SK-N-MC (cell line): ENCODE measurements at regions not wholly inside any gene's neighbourhood (a gene's known extent, or its start where the extent isn't known, plus 50 kb on each side); places are given as distances from the start of the nearest gene placed in this dataset.

Experiments used
- DNase-seq: peaks from one replicate; pipeline ENCODE4 v3.0.0-alpha.2; 2011; ENCODE audit warnings: low read depth, low spot score
- H3K27ac ChIP-seq: fragments of 200-600 bp; sonication (generic); 2 replicates; pipeline ENCODE4 v1.5.1; 2016; ENCODE audit warnings: mixed run types
- H3K36me3 ChIP-seq: fragments of 200-600 bp; sonication (generic); 2 replicates; pipeline ENCODE4 v1.6.1; 2017; ENCODE audit warnings: antibody characterized with exemption, low read length, mixed read lengths; ENCODE audit not compliant: insufficient read depth
- H3K4me3 ChIP-seq: fragments of 200-600 bp; sonication (generic); 2 replicates; pipeline ENCODE4 v1.5.1; 2016
- H3K9ac ChIP-seq: fragments of 200-600 bp; sonication (generic); 2 replicates; pipeline ENCODE4 v1.8.0; 2017; ENCODE audit warnings: mixed run types, mixed read lengths; ENCODE audit not compliant: insufficient read length
- H3K9me3 ChIP-seq: fragments of 200-600 bp; sonication (generic); 2 replicates; pipeline ENCODE4 v1.6.1; 2017; ENCODE audit warnings: low read depth, mild to moderate bottlenecking, antibody characterized with exemption, low read length, moderate library complexity, mixed read lengths
- EZH2 ChIP-seq: fragments of 200-600 bp; sonication (generic); IDR thresholded peaks from one replicate; pipeline ENCODE4 v1.6.1; 2017; ENCODE audit warnings: antibody characterized with exemption
- FOXP2 ChIP-seq: optimal IDR thresholded peaks from 2 replicates; pipeline ENCODE3; 2011; ENCODE audit warnings: mild to moderate bottlenecking, moderate library complexity; ENCODE audit not compliant: insufficient read depth; ENCODE audit errors: extremely low read length, control extremely low read depth
- POLR2AphosphoS5 ChIP-seq: IDR thresholded peaks from 2 replicates; pipeline ENCODE4 v1.6.1; 2012; ENCODE audit warnings: mild to moderate bottlenecking, low read depth, low read length, borderline replicate concordance

DNA sequence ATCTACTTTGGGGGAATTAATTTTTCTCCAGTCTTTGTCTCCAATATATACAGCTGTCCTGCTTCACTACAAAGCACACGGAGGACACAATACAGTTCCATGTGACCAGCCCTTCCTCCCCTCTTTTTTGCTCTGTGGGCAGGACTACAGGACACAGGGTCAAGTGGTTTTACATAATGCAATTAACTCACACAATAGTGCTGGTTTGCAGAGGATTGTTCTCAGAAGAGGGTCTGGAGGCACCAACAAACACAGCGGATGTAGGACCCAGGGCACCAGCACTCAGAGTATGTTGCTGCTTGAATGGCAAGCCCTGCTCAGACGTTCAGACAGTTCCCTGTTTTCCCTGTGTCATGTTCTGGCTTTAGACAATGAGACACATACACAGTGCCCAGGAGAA, 52.0 kb upstream of the NPTX2 start:
- H3K9ac ChIP-seq: no peak overlapping the region
- H3K27ac ChIP-seq: no peak overlapping the region
- no peaks in the 10 kb centered on the region for H3K9me3 ChIP-seq
- no peak overlapping the region for H3K4me3 ChIP-seq
- no peak for TF ChIP-seq POLR2AphosphoS5
- no peak for TF ChIP-seq EZH2
- TF ChIP-seq FOXP2: no peak
- DNase-seq: no peak
- H3K36me3 ChIP-seq: no peaks in the 10 kb centered on the region

GRCh38 chr7:98562871-98563495, 54.1 kb upstream of the NPTX2 start:
- H3K9me3 ChIP-seq: no peaks in the 10 kb centered on the region
- no peak for DNase-seq
- H3K27ac ChIP-seq: no peak overlapping the region
- H3K36me3 ChIP-seq: no peaks in the 10 kb centered on the region
- H3K9ac ChIP-seq: no peak overlapping the region
- no peak overlapping the region for H3K4me3 ChIP-seq
- no peak for TF ChIP-seq FOXP2
- TF ChIP-seq EZH2: no peak
- no peak for TF ChIP-seq POLR2AphosphoS5

GRCh38 chr7:98562381-98562823, 54.7 kb upstream of the NPTX2 start:
- H3K4me3 ChIP-seq: no peak overlapping the region
- H3K9ac ChIP-seq: no peak overlapping the region
- TF ChIP-seq FOXP2: no peak
- TF ChIP-seq EZH2: no peak
- H3K36me3 ChIP-seq: no peaks in the 10 kb centered on the region
- H3K27ac ChIP-seq: no peak overlapping the region
- no peaks in the 10 kb centered on the region for H3K9me3 ChIP-seq
- DNase-seq: no peak

DNA sequence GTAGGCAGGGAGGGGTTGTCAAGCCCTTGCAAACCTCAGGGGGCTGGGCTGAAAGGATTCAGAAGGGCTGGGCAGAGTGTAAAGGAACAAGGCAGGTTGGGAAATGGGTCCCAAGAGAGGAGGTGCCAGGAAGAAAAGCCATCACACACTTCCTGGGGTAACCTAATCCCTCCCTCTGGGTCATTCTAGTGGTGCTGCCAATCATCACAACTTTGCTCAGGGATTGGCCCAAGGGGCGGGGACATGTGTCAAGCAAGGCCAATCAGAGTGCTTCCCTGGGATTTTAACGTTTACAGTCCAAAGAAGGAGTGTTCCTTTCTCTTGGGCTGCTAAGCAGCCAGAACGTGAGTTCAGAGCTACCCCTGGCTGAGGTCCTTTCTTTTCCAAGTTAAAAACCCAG, 57.1 kb upstream of the NPTX2 start:
- no peak for DNase-seq

GRCh38 chr7:98559219-98559618, 57.9 kb upstream of the NPTX2 start:
- no peaks in the 10 kb centered on the region for H3K36me3 ChIP-seq
- DNase-seq: no peak
- no peak overlapping the region for H3K4me3 ChIP-seq
- TF ChIP-seq EZH2: no peak
- no peak overlapping the region for H3K27ac ChIP-seq
- no peaks in the 10 kb centered on the region for H3K9me3 ChIP-seq
- no peak overlapping the region for H3K9ac ChIP-seq

More for the DNA sequence above, 57.1 kb upstream of the NPTX2 start:
- H3K9me3 ChIP-seq: no peaks in the 10 kb centered on the region
- H3K27ac ChIP-seq: no peak overlapping the region
- TF ChIP-seq POLR2AphosphoS5 (no peak), EZH2 (no peak), FOXP2 (no peak)
- H3K4me3 ChIP-seq: no peak overlapping the region
- H3K9ac ChIP-seq: no peak overlapping the region
- H3K36me3 ChIP-seq: no peaks in the 10 kb centered on the region

- Histone ChIP-seq H3K4me3 (no peak overlapping the region), H3K9me3 (no peaks in the 10 kb centered on the region), H3K9ac (no peak overlapping the region), H3K36me3 (no peaks in the 10 kb centered on the region), H3K27ac (no peak overlapping the region)
- TF ChIP-seq POLR2AphosphoS5 (no peak), FOXP2 (no peak), EZH2 (no peak)
- DNase-seq: no peak
Measured at GRCh38 chr7:98557538-98558031, 59.5 kb upstream of the NPTX2 start.

- Histone ChIP-seq H3K9ac (no peak overlapping the region), H3K27ac (no peak overlapping the region), H3K9me3 (no peaks in the 10 kb centered on the region), H3K36me3 (no peaks in the 10 kb centered on the region), H3K4me3 (no peak overlapping the region)
- TF ChIP-seq POLR2AphosphoS5 (no peak), FOXP2 (no peak), EZH2 (no peak)
- no peak for DNase-seq
Measured at GRCh38 chr7:98556288-98556687, 60.8 kb upstream of the NPTX2 start.

DNA sequence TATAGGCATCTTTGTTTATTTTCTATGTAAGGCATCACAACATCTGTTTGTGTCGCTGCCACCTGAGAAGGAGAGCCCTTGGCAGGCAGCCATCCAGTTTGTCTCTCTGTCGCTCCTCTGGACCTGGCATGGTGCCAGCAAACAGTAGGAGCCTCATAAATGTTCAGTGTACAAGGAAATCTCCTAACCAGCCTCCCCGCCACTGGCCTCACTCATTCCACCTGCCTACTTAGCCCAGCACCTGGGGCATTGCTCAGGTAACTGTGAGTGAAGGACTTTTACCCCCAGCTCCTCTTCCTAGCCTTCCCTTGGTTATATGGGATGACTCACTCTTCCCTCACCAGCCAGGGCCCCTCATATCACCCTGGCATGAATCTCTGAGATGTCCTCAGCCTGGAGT, 61.7 kb upstream of the NPTX2 start:
- no peak for TF ChIP-seq POLR2AphosphoS5
- no peak for TF ChIP-seq FOXP2
- Histone ChIP-seq H3K9ac (no peak overlapping the region), H3K9me3 (no peaks in the 10 kb centered on the region), H3K27ac (no peak overlapping the region), H3K4me3 (no peak overlapping the region), H3K36me3 (no peaks in the 10 kb centered on the region)
- no peak for DNase-seq

- no peak for DNase-seq
- no peaks in the 10 kb centered on the region for H3K36me3 ChIP-seq
- H3K4me3 ChIP-seq: no peak overlapping the region
- H3K27ac ChIP-seq: no peak overlapping the region
- no peak overlapping the region for H3K9ac ChIP-seq
- TF ChIP-seq EZH2: no peak
- TF ChIP-seq FOXP2: no peak
- TF ChIP-seq POLR2AphosphoS5: no peak
- H3K9me3 ChIP-seq: no peaks in the 10 kb centered on the region
Measured at GRCh38 chr7:98553666-98554065, 63.4 kb upstream of the NPTX2 start.
